ENCODE measurements at regions not wholly inside any gene's neighbourhood (a gene's known extent, or its start where the extent isn't known, plus 50 kb on each side); places are given as distances from the start of the nearest gene placed in this dataset.
A peak's percentile ranks its signal among the peaks of the same experiment; 100 is the strongest.
"Not testable (repeated sequence)": the region's sequence is repeated elsewhere in the genome, so short reads cannot be mapped to it uniquely, and the experiment has no call there.

- no peak for TF ChIP-seq CTCF (IDR thresholded peaks at IDR 0.05; ENCODE audit: low read depth, low read length)
- in situ Hi-C loops (cut with HindIII; ENCODE audit: low sequenced_read_pairs): no loop called here
- no peak for DNase-seq (ENCODE audit: low read depth, low spot score)
- no peak overlapping the region for H3K4me3 ChIP-seq (ENCODE audit: low read depth, low read length)
These were observed 53.1 kb downstream of the GGTLC2 start for GRCh38 chr22:22697377-22698117.

- no peak for DNase-seq (ENCODE audit: low read depth, low spot score)
- in situ Hi-C loops (cut with HindIII; ENCODE audit: low sequenced_read_pairs): no loop called here
- no peak for TF ChIP-seq CTCF (IDR thresholded peaks at IDR 0.05; ENCODE audit: low read depth, low read length)
- no peak overlapping the region for H3K4me3 ChIP-seq (ENCODE audit: low read depth, low read length)
These were observed 53.9 kb downstream of the GGTLC2 start for GRCh38 chr22:22698263-22698750.

- in situ Hi-C loops (cut with HindIII; ENCODE audit: low sequenced_read_pairs): no loop called here
- no peak for TF ChIP-seq CTCF (IDR thresholded peaks at IDR 0.05; ENCODE audit: low read depth, low read length)
These were observed 56.2 kb downstream of the GGTLC2 start for GRCh38 chr22:22700631-22701030.

GRCh38 chr22:22701557-22701956, 57.1 kb downstream of the GGTLC2 start:
- DNase-seq (ENCODE audit: low read depth, low spot score); in situ Hi-C loops (cut with HindIII; ENCODE audit: low sequenced_read_pairs); H3K4me3 ChIP-seq (ENCODE audit: low read depth, low read length): not testable (repeated sequence)

More at GRCh38 chr22:22700631-22701030, 56.2 kb downstream of the GGTLC2 start:
- no peak for DNase-seq (ENCODE audit: low read depth, low spot score)
- no peak overlapping the region for H3K4me3 ChIP-seq (ENCODE audit: low read depth, low read length)

GRCh38 chr22:22702237-22703202, 58.1 kb downstream of the GGTLC2 start:
- in situ Hi-C loops (cut with HindIII; ENCODE audit: low sequenced_read_pairs): no loop called here

GRCh38 chr22:22703203-22703570, 58.8 kb downstream of the GGTLC2 start:
- no peak for DNase-seq (ENCODE audit: low read depth, low spot score)
- no peak for TF ChIP-seq CTCF (IDR thresholded peaks at IDR 0.05; ENCODE audit: low read depth, low read length)
- in situ Hi-C loops (cut with HindIII; ENCODE audit: low sequenced_read_pairs): no loop called here
- H3K4me3 ChIP-seq (ENCODE audit: low read depth, low read length): no peak overlapping the region

More at GRCh38 chr22:22702237-22703202, 58.1 kb downstream of the GGTLC2 start:
- H3K4me3 ChIP-seq (ENCODE audit: low read depth, low read length): no peak overlapping the region
- no peak for DNase-seq (ENCODE audit: low read depth, low spot score)
- TF ChIP-seq CTCF (IDR thresholded peaks at IDR 0.05; ENCODE audit: low read depth, low read length): peak; percentile 35
